Left cardiac atrium (tissue), 4 donors: ENCODE measurements at regions not wholly inside any gene's neighbourhood (a gene's known extent, or its start where the extent isn't known, plus 50 kb on each side); places are given as distances from the start of the nearest gene placed in this dataset.
A peak's percentile ranks its signal among the peaks of the same experiment; 100 is the strongest.
"Not testable (repeated sequence)": the region's sequence is repeated elsewhere in the genome, so short reads cannot be mapped to it uniquely, and the experiment has no call there.

ENCODE experiments used
- ATAC-seq, 2 donors: fragments of 200-7000 bp; cut with Tn5 transposase; one replicate each; pipeline ENCODE4 v1.9.1; 2020; ENCODE audit warnings: mild to moderate bottlenecking in 2 of 2, moderate library complexity in 2 of 2
- DNase-seq: peaks from one replicate; pipeline ENCODE4 v3.0.0-alpha.2; 2020
- intact Hi-C, 2 donors: fragments of 100-400 bp; cut with DNase I; formaldehyde crosslinking; loops; one replicate each; pipeline versions ENCODE4 v1.14.1 to v1.15.1; 2022 to 2023
- donor health status: DM: no; HTN: yes; CAD: no.
- donor health status: DM: no; HTN: yes; CAD: no; lungs with severe emphysema.
- donor health status: DM: yes; HTN: yes; CAD: no.
- donor health status: Dilated cardiomyopathy.

DNA sequence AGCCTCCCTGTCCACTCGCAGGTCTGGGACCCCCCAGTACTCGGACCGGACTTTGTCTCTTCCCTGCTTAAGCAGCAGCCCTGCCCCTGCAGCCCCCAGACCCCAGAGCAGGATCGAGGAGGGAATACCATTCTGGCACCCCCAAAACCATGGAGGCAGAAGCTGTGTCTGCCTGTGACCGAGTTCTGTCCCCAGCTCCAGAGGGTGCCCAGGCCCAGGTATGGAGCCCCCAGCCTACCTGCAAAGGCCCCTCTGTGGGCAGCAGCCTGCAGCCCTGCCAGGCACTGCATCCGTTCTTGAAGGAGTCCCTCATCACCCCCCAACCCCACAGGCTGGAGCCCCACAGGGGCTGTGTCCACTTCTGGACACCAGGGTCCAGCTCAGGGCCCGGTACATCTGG is 163.8 kb downstream of the BRD1 start:
- ATAC-seq: no peak
- intact Hi-C loops: no loop called here
- DNase-seq: no peak

DNA sequence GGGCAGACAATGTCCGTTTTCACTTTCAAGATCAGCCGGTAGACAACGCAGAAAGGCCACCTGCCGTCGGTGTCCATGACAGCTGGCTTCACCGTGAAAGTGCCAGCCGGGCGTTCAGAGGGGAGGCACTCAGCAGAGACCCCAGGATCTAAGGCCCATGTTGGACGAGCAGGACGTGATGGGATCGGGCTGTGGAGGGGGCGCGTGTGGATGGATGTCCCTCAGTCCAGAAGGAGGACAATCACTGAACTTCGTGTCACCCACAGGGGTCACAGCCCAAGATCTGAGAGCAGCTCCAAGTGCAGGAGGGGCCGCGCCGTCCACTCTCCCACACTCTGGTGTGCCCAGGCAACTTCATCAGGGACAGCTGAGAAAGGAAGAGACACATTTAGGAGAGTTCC is 164.4 kb downstream of the BRD1 start:
- no peak for ATAC-seq
- no peak for DNase-seq
- intact Hi-C loops: no loop called here

DNA sequence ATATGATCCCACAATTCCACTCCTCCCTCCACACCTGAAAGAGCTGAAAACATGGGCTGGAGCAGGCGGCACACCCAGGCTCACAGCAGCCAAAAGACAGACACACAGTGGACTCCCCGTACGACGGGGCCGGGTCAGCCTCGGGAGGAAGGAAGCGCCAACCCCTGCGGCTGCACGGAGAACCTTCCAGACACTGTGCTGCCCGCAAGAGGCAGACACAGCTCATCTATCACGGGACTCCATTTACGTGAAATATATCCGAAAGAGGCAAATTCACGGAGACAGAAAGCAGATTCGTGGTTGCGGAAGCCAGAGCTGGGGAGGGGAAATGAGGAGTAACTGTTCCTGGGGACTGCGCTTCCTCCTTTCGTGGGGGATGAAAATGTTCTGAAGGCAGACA is 165.0 kb downstream of the BRD1 start:
- ATAC-seq (no peak), DNase-seq (no peak)
- intact Hi-C loops: no loop called here

DNA sequence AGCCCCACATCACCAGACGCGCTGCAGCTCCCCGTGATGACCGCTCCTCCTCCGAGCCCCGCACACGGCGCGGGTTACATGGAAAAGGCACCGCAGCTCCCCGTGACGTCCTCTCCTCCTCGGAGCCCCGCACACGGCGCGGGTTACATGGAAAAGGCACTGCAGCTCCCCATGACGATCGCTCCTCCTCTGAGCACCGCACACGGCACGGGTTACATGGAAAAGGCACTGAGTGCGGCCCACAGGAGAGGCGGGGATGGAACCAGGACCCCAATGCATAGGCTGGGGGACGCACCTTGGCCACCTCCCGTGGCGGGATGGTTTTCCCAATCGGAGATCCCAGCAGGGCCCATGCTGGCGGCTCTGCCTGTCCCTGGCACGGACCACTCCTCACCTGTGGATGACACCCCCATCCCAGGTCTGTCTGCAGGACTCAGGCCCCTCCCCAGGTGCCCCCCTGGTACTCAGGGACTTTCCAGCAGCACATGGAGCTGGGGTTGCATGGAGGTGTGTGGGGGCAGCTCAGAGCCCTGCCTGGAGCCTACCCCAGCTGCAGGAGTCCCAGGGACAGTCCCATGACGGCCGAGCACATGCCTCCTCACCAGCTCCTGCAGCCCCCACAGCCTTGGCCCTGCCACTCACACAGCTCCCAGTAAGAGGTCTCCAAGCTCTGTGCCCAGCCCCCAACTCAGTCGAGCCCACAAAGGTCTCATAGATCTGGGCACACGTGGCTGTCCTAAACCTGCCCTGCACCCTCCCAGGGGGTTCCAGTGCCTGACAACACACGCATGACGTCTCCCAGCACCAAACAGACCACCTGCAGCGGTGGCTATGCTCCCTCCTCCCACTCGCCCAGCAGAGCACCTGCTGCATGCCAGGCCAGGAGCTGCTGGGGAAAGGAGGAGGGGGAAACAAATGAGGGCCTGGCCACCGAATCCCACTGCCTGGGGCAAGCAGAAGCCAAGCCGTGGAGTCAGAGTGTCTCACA is 166.6 kb downstream of the BRD1 start:
- DNase-seq: no peak
- no peak for ATAC-seq
- intact Hi-C loops: no loop called here

DNA sequence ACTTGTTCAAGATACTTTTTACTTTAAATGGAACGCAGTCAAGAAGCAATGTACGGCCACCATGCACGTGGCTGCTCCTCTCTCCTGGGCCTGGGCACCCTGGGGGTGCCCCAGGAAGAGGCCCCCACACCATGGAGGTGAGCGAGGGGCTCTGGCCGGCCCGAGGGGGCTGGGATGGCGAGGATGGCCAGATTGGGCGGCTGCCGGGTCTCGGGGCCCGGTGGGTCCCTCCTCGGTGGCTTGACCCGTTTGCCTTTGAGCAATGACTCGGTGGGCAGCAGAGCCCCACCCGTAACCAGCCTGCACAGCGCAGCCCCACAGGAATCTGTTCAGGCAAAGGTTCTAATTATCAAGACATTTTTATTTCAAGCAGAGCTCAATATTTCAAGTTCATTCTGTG is 167.4 kb downstream of the BRD1 start:
- intact Hi-C loops: no loop called here
- DNase-seq (no peak), ATAC-seq (no peak)

DNA sequence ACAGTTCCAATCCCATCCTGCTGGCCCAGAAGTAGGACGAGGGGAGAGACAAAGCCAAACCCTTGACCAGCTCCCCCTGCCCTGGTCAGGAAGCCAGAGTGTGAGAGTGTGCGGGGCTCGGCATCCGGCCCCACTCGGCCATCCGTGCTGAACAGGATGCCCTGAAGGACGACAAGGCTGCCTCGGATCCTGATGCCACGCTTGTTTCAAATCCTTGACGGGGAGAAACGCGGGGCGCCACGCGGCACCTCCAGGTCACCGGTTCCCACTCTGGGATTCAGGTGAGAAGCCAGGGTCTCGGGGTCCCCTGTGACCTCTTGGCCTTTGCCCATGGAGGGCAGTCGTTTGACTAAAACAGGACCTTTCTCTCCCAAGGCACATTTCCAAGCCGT is 167.8 kb downstream of the BRD1 start:
- intact Hi-C loops: no loop called here
- ATAC-seq (no peak), DNase-seq (no peak)

DNA sequence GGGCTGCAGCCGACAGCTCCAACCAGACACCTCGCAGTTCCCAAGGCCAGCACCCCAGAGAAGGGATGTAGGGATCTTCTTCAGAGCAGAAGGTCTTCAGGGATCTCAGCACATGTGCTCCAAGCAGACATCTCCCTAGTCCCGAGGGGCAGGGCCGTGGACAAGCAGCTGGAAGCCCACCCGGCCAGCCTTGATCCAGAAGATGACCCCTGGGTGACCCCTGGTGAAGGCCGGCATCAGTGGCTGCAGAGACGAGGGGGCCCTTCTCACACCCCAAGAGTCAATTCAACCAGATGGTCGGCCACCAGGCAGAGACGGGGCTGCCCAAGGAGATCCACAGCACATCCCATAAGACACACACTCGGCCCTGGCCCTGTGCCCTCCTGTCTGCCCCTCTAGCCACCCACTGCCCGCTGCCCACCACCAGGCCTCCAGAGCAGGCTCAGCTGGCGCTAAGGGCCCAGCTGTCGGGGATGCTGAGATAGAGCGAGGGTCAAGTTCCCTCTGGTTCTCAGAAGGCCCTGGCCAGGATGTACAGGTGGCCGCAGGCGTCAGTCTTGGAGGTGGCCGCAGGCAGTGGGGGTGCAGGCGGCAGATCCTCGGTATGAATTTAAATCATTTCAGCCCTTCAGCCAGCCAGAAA is 168.3 kb downstream of the BRD1 start:
- ATAC-seq (no peak), DNase-seq (no peak)
- intact Hi-C loops: no loop called here

DNA sequence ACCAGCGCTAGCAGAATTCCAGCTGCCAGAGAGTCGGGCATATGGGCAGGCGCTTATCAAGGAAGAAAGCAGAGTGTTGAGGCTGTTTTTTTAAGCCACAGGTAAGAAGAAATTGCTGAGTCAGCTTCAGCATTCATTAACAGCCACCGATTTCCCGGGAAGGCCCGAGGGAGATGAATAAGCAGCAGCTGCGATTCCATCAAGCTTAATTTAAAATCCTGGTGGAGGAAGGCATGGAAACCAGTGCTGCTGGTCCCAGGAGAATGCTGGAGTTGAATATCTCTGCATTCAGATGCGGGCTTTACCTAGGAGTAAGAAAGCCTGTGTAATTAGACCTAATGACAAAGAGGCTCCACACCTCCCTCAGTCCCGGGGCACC is 168.8 kb downstream of the BRD1 start:
- ATAC-seq (no peak), DNase-seq (no peak)
- intact Hi-C loops: no loop called here

DNA sequence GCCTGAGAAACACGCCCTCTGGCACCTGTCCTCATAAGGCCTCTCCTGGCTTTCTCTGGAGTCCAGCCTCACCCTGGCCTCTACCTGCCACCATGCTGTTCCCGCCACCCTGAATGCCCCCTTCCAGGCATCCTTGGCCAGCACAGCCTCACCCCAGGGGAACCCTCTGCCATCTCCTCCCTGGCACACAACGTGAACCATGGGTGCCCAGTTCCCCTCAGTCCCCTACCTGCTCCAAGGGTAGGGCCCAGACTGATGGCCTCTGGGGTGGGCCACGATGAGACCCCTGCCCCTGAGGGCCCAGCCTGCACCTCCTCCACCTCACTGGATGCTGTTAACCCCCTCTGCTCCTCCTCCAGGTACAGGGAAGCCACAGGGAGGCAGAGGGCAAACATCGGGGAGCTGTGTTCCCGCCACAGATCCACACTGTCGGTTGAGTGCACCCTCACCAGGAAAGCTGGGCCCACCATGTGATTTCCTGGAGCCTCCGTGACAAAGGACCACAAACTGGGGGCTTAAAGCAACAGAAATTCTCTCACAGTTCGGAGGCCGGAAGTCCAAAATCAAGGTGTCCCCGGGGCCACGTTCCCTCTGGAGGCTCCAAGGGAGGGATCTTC is 169.6 kb downstream of the BRD1 start:
- DNase-seq (no peak), ATAC-seq (no peak)
- intact Hi-C loops: no loop called here

DNA sequence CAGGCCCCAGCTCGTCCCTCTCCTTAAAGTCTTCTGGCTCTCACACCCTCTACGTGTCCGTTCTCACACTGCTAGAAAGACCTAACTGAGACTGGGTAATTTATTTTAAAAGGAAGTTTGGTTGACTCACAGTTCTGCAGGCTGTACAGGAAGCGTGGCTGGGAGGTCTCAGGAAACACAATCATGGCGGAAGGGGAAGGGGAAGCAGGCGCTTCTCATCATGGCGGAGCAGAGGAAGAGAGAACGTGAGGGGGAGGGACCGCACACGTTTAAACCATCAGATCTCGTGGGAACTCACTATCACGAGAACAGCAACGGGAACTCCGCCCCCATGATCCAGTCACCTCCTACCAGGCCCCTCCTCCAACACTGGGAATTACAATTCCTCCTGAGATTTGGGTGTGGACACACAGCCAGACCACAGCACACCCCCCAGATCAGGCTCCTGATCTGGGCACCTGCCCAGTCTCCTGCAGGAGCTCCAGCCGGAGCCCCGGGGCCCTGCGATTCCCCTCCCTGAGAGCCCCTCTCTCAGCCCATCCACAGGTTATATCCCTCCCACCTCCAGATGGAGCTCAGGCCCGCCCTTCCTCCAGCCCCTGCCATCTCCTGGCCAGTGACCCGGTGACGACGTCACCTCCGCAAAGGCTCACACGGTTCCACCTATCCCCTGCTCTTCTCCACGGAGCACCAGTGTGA is 170.2 kb downstream of the BRD1 start:
- intact Hi-C loops: no loop called here
- DNase-seq (peak; percentile 68), ATAC-seq (peak; percentile 78 to 85)

DNA sequence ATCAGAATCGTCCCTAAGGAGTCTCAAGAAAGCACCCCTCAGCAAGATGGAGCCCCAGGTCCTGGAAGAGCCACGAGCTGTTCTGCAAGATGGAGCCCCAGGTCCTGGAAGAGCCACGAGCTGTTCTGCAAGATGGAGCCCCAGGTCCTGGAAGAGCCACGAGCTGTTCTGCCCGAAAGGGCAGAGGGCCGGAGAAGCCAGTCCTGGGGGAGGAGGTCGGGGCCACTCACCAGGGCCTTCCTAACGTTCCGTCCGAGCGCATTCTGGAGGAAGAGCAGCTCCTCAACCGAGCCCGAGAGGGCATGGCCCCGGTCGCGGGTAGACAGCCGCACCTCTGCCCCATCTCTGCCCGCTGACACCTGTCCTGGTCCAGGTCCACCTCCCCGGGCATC is 170.8 kb downstream of the BRD1 start:
- intact Hi-C loops: not testable (repeated sequence)

DNA sequence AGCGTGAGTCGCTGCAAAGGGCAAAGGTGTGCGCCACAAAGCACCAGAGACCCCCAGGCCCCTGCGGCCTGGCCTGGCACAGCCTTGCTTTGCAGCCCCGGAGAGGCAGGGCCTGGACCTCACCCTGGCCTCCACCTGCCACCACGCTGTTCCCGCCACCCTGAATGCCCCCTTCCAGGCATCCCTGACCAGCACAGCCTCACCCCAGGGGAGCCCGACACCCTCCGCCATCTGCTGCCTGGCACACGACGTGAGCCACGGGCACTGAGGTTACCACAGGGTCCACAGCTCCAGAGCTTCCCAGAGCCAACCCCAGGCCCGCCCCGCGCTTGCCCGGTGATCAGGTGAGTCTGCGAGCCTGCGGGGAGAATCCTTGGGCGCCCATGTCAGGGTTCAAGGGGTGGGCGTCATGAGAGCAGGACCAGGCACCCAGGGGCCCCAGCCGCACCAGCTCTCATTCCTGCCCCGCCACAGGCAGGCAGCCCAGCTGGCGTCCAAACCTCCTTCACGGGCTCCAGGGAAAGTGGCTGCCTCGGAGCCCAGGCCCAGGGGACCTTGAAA is 171.3 kb downstream of the BRD1 start:
- no peak for ATAC-seq
- no peak for DNase-seq
- intact Hi-C loops: no loop called here

More for the DNA sequence above, 170.8 kb downstream of the BRD1 start:
- peak; percentile 31 to 45 for ATAC-seq
- DNase-seq: not testable (repeated sequence)

DNA sequence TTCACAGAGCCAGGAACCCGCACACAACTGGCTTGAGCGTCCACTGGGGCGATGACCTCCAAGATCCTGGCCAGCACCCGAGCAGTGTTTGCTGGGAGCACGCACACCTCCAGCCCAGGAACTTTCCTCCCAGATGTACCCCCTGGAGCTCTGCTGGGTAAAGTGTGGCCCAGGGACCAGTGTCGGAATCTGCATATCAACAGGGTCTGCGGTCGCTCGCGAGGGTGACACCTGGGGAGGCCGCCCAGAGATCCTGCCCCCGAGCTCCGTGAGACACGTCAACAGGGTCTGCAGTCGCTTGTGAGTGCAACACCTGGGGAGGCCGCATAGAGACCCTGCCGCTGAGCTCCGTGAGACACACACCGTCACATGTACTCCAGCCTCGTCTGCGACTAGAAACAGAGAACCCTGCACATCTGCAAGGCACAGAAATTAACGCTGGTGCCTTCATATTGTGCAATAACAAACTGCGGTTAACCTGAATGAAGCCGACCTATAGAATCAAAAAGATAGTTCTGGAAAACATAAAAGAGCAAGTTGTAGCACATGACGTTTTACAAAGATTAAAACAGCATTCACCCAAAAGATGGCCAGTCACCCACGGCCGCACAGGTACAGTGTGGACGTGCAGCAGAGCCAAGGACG is 172.4 kb downstream of the BRD1 start:
- DNase-seq (no peak), ATAC-seq (no peak)
- intact Hi-C loops: no loop called here

DNA sequence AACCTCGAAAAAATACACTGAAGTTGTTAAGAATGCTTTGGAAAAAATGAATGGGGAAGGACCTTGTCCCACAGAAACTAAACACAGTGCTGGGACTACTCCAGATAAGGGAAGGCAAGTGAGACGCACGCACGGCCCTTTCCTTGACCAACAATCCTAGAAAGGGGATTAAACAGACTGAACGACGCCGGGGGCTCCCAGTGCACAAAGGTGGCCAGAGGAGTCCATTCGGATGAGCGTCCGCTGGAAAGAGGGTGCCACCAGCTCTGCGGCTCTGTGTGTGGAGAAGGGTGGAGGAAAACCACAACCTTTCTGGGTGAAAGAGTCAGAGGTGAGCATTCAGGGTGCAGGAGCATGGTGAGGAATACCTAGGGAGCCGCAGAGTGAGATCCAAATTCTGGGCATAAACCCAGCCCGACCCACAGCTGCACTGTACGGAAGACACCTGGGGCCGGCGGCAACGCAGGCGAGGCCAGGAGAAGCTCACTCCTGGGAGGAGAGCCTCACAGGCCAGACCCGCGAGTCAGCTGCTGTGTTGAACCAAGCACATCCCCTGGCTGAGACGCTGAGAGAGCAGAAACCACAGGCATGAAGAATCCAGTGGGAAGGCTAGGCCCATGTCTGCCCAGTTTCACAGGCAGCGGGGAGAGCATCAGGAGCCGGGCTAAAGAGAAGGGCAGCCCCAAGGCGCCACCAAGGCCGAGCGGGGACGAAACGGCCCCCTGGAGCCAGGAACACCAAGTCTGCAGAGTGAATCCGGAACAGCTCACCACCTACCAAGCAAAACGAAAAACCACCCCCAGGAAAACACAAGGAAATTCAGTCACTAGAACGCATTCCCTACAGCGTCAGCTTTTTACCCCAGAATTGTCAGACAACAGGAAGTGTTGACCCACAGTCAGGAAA is 177.1 kb downstream of the BRD1 start:
- intact Hi-C loops: no loop called here
- DNase-seq (no peak), ATAC-seq (no peak)

DNA sequence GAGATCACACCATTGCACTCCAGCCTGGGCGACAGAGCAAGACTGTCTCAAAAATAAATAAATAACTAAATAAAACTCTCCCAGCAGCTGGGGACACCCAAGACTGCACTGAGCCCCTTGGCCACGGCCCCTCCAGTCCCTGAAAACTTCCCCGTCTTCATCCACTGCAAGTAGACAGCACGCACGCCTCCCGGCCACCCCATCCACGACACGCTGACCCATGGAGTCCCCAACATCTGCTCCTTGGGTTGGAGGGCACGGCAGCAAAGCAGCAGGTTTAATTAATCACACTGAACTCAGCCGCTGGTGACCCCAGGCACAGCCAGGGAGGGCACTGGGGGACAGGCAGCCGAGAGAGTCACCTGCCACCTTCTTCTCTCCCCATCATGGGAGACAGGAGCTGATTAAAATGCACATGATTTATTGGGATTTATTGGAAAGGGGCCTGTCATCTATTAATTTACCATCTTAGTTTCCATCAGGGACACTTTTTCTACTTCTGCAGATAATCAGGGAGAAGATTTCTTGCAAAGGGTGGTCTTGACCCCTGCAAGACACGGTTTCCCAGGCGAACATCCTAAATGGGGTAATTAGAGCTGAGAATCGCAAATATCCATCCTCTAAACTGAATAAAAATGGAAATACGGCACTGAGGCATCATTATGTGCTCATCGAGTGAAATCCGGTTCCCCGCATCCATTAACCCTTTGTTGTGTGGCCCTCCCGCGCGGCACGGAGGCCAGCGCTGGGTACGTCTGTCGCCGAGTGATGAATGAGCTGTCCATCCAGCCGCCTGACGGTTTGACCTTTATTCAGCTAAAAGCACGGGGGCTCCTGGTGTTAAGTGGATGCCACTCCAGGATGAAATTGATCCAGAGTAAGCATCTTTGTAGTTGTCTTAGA is 178.3 kb downstream of the BRD1 start:
- intact Hi-C loops: no loop called here
- ATAC-seq (no peak), DNase-seq (no peak)

DNA sequence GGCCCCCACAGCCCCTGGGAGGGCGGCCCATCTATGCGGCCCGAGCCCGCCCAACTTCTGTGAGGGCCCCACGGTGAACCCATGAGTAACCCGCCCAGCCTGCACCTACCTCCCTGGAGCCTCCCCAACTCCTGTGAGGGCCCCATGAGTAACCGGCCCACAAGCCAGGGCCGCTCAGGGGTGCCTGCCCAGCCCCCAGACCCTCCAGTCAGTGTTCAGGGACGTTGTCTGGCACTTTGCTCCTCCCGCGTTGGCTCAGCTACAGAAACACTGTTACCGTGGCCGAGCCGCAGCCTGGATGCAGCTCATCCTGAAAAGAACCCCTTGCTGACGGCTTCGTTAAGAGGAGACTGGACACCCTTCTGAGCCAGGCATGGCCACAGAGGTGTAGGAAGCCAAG is 179.6 kb downstream of the BRD1 start:
- ATAC-seq (no peak), DNase-seq (no peak)
- intact Hi-C loops: no loop called here

DNA sequence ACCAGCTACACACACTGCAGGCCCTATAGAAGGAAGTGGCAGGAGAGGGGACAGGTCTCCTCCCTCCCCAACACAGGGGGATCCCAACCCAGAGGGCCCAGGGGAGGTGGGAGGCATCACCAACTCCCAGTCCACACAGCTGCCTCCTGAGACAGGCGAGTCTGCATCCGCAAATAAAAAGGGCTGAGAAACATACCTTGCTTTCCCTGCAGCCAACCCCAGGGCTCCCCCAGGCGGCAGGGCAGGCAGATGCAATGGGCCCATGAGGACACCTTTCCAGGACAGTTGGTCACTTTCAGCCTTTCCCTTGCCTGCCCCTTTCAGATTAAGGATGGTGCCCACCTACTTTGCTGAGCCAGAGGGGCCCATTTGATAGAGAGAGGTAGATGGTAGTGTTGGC is 180.0 kb downstream of the BRD1 start:
- ATAC-seq (no peak), DNase-seq (no peak)
- intact Hi-C loops: no loop called here
